ENCODE measurements at regions not wholly inside any gene's neighbourhood (a gene's known extent, or its start where the extent isn't known, plus 50 kb on each side); places are given as distances from the start of the nearest gene placed in this dataset.
"Not testable (repeated sequence)": the region's sequence is repeated elsewhere in the genome, so short reads cannot be mapped to it uniquely, and the experiment has no call there.

- DNase-seq, result no peak
Observed at GRCh38 chr20:58033026-58033536, 195.4 kb downstream of the ANKRD60 start.

DNA sequence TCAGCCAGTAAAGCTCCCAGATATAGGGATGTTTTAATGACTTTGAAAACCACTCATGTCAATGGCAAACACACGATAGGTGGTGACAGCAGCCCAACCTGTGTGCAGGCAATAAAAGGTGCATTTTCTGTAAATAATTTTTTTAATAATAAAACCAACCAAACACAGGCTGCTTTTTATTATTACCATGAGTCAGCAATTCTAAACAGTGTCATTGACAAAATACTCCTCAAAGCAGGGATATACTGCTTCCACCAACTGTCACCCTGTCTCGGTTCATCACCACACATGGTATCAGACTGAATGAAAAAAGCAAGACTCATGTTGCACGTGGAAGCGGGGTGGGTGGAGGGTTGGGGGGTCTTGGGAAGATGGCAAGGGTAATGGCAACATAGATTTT is 195.9 kb downstream of the ANKRD60 start:
- no peak for DNase-seq

- DNase-seq, result not testable (repeated sequence)
Observed at GRCh38 chr20:58031350-58031749, 197.1 kb downstream of the ANKRD60 start.

GRCh38 chr20:58028123-58028522 is 200.3 kb downstream of the ANKRD60 start:
- no peak for DNase-seq

DNA sequence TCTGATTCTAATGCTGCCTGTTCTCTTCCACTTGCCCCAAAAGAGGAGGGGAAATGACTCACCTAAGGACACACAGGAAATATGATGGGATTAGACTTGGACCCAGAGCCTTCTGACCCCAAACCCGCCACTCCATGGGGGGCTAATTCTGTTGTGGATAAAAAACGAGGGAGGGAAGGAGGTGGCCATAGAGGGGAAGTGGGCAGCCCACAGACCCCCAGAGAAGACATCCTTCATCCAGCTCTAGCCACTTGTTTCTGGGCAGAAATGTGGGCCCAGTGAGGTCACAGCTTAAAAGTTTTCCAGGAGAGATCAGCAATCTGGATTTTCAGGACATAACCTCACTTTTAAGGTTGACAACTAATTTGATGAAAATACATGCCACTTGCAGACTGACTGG is 202.1 kb downstream of the ANKRD60 start:
- DNase-seq, result no peak

GRCh38 chr20:58025233-58025632 is 203.2 kb downstream of the ANKRD60 start:
- no peak for DNase-seq

- DNase-seq, result no peak
Observed at GRCh38 chr20:58024241-58024721, 204.2 kb downstream of the ANKRD60 start.

- DNase-seq, result no peak
Observed at GRCh38 chr20:58023781-58024180, 204.7 kb downstream of the ANKRD60 start.

DNA sequence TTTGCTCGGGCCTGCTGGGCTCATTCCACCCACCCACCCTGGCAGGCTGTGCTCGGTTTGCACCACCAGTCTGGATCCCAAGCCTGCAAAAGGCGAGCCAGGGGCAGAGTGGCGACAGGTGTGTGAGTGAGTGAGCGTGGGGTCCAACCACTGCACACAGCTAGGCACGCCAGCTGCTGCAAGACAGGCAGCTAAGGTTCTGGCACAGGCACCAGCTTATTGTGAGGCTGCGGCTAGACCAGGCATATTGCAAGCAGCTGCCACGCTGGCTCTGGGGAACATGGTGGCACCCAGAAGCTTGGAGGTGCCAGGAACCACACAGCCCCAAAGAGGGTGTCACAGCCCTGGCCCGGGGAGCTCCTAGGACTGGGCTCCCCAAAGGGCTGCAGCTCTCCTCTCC is 205.1 kb downstream of the ANKRD60 start:
- no peak for DNase-seq

- DNase-seq, result no peak
Observed at GRCh38 chr20:58022711-58023110, 205.7 kb downstream of the ANKRD60 start.

GRCh38 chr20:58021481-58021880 is 207.0 kb downstream of the ANKRD60 start:
- no peak for DNase-seq

GRCh38 chr20:58020656-58021454 is 207.6 kb downstream of the ANKRD60 start:
- DNase-seq, result no peak

DNA sequence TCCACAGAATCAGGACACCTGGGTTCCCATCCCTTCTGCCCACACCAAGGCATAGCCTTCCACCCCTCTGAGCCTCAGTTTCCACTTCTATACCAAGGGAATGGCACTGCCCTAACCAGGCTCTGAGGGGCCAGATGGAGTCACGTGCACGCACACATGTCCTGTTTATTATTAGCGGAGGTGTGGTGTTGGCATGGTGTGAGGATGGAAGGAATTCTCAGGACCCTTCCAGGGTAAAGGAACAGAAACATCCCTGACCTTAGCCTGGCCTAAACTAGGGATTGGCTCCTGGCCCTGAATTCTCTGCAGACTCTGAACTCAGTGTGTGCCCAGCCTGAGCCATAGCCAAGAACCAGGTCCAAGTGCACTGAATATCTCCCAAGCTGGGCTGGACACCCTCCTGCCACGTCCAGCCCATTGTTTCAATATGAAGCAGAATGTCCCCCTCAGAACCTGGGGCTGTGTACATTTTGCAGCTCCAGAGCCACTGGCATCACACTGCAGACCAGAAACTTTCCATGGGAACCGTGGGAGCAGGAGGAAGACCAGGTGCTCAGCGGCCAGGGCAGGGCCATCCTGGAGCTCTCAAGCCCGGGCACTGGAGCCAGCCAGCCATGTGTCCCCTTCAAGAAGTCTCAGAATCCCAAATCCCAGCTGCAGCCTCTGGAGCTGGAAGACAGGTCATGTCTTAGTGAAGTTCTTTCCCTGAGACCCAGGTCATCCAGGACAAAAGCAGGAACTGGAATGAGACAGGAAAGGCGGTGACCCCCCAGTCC is 208.4 kb downstream of the ANKRD60 start:
- DNase-seq, result no peak

DNA sequence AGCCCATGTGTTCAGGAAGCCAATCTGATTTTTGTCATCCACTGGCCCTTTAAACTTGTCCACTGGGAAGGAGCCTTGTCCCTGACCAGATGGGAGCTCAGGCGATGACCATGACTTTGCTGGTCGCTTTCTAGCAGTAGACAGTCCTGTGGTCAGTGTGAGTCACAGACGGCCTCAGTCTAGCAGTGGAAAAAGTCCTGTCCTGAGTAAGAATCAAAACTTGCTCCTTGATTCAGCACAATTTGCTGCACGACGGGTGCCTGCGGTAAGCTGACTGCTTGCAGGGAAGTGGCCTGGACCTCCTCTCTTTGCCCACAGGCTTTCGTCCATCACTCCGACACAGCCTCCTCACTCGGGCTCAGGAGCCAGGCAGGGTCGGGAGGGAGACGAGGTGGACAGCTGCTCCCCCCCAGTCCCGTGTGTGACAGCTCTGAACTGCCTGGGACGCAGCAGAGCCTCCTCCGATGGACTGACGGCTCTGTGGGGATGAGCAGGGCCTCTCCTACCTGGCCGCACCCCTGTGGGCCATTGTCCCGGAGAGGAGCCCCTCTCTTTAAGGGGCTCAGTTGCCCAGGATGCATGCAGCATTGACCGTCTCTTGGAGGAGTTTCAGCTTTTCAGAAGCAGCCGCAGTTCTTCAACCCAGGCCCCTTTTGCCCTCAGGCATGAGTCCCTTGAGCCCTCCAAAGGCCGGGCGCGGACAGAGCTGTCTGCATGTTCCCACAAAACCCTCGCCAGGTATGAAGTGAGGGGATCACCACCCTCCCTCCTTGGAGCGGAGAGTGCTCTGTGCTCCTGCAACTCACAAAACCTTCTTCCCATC is 209.2 kb downstream of the ANKRD60 start:
- no peak for DNase-seq

DNA sequence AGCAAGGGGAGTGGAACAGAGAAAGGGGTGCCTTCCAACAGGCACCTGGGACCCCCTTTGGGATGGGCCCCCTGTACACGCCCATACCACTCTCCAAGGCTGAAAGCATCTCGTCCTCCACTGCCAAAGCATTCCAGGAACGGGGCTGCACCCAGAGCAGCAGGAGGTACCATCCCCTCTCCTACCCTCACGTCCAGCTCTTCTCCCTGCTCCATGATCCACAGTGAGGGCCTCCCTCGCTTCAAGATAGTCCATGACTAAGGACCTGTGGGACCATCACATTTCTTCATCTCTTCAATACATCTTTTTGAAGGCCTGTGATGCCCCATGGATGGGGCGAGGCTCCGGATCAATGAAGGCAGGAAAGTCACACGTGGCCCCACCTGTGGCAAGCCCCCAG is 209.9 kb downstream of the ANKRD60 start:
- no peak for DNase-seq

DNA sequence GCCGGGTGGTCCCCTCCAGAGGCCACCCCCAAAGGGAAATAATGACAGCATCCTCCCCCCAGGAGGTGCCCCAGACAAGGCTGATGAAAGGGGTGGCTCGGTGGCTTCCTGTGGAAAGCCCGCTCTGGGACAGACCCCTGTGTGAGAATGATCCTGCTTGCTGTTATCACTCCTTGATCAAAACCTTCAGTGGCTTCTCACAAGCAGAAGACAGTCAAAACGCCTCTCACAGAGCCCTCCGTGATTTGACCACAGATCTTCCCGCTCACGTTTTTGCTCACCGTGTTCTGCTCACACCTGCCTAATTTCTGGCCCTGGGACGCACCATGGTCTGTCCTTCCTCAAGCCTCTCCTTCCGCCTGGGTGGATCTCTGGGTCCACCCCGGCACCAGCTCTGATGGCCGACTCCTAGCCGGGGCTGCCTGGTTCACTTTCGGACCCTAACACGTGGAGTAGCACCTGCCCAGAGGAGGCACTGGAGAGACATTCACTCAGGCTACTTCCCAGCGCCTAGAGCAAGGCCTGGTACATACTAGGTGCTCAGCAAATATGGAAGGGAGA is 210.4 kb downstream of the ANKRD60 start:
- no peak for DNase-seq

DNA sequence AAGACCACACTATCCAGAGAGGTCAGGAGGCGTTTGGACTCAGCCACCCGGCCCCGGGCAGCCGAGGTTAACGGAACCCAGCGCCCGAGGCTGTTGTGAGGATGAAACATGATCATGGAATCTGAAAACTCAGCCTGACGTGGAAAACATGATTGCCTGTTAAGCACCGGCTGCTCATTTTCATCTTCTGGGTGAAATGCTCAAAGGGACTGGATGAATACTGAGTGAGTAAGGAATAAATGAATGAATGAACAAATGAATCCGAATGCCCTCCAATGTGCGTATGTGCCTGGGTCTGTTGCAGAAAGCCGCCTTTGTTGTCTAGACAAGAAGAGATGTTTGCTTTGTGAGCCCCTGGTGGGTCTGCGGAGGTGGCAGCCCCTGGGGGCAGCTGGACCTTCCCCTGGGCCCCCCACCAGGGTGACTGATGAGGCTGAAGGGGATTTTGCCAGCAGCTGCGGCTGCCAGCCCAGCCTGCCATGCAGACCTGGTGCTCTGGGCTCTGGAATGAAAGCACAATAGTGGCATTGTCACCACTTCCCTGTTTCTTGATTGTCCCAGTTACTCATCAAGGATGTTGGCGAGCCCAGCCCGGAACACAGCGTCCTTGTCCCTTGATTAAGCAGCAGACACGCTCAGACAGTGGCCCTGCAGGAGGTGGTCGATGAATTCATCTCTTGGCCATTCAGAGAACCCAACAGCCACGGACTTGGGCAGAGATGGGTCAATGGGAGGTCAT is 211.1 kb downstream of the ANKRD60 start:
- DNase-seq, result no peak

DNA sequence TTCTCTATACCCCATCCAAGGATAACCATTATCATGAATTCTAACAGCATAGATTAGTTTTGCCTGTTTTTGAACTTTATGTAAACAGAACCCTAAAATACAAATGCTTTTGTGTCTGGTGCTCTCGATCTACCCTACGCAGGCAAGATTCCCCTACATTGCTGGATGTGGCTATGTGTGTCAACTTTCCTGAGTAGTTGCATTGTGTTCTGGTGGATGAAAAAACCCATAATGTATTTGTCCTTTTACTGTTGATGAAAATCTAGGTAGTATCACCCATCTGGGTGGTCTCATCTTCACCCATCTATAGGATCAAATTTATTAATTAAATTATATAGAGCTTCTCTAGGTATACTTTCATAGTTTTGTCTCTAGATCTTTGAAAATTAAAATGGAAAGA is 211.7 kb downstream of the ANKRD60 start:
- no peak for DNase-seq

- DNase-seq, result no peak
Observed at GRCh38 chr20:58014628-58015315, 213.7 kb downstream of the ANKRD60 start.

- DNase-seq, result no peak
Observed at GRCh38 chr20:58012731-58013510, 215.5 kb downstream of the ANKRD60 start.

All from NCI-H2081 treated with DMSO at 0.1 percent for 48 hours (cell line).